ENCODE measurements at regions not wholly inside any gene's neighbourhood (a gene's known extent, or its start where the extent isn't known, plus 50 kb on each side); places are given as distances from the start of the nearest gene placed in this dataset.

- BruUV-seq (replicated peaks): no TSS peak
- CTCF ChIA-PET: no interaction called here
Measured at GRCh38 chr3:174538151-174538550, 321.0 kb upstream of the NAALADL2 start.

DNA sequence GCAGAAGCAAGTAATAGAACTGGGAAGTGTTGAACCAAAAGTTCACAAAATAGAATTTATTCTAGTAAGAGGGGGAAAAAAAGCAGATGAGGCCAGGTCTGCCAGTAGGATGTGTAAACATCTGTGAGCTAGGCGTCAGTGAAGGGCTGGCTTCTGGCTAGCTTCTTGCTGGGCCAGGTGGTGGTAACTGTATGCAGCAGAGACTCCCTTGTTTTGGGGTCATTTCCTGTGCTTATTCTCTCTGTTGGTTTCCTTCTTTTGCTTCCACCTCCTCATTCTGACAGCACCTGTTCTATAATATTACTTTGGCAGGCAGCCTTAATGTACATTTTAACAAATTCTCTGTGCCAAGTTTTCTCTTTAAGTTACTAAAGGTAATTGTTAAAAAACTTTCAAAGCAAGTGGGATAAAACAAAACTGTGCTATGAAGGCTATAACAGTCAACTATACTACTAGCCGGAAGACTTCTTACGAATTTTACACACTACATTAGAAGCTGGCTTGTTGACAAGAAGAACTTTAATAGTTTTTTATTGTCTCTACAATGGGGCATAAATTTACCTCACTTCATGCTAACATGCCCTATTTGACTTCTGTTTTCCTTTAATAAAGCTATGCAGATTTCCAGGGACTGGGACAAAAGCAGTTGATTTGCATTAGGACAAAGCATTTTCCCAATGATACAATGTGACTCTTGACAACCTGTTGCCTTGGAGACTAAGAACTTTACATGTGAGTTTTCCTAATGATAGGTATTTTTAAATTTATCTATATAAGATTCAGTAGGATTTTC is 318.8 kb upstream of the NAALADL2 start:
- no peaks in the 10 kb centered on the region for H3K9me3 ChIP-seq (ENCODE audit: control insufficient read depth, insufficient read depth, low read depth, low read length)
- no peak for DNase-seq (ENCODE audit: low read depth, low spot score)
- no peaks in the 10 kb centered on the region for H3K36me3 ChIP-seq (ENCODE audit: control insufficient read depth, insufficient read depth, low read length)
- intact Hi-C loops (cut with micrococcal nuclease; ENCODE audit: unreplicated experiment) (no loop called here), in situ Hi-C loops (cut with HindIII; ENCODE audit: low pct_unique_long_range_greater_than_20kb, low sequenced_read_pairs) (no loop called here)
- H3K4me1 ChIP-seq (ENCODE audit: control insufficient read depth, insufficient read depth, low read length): no peaks in the 10 kb centered on the region
- CTCF ChIA-PET: no interaction called here
- POLR2A ChIA-PET: interaction anchor here (0.6 kb wide), 1 partner anchor 57 kb away, joined by 11 read pairs; no protein-coding TSS in a partner anchor
- no peaks in the 10 kb centered on the region for H3K27me3 ChIP-seq (ENCODE audit: control insufficient read depth, insufficient read depth, low read length)
- ATAC-seq: no peak
- TF ChIP-seq, protein P1, sequence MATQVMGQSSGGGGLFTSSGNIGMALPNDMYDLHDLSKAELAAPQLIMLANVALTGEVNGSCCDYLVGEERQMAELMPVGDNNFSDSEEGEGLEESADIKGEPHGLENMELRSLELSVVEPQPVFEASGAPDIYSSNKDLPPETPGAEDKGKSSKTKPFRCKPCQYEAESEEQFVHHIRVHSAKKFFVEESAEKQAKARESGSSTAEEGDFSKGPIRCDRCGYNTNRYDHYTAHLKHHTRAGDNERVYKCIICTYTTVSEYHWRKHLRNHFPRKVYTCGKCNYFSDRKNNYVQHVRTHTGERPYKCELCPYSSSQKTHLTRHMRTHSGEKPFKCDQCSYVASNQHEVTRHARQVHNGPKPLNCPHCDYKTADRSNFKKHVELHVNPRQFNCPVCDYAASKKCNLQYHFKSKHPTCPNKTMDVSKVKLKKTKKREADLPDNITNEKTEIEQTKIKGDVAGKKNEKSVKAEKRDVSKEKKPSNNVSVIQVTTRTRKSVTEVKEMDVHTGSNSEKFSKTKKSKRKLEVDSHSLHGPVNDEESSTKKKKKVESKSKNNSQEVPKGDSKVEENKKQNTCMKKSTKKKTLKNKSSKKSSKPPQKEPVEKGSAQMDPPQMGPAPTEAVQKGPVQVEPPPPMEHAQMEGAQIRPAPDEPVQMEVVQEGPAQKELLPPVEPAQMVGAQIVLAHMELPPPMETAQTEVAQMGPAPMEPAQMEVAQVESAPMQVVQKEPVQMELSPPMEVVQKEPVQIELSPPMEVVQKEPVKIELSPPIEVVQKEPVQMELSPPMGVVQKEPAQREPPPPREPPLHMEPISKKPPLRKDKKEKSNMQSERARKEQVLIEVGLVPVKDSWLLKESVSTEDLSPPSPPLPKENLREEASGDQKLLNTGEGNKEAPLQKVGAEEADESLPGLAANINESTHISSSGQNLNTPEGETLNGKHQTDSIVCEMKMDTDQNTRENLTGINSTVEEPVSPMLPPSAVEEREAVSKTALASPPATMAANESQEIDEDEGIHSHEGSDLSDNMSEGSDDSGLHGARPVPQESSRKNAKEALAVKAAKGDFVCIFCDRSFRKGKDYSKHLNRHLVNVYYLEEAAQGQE (IDR thresholded peaks at IDR 0.05; ENCODE audit: insufficient read depth in 1 of 2, low read depth in 2 of 2, low read length in 1 of 2): no peak
- TF ChIP-seq TCF7L2 (IDR thresholded peaks at IDR 0.05; ENCODE audit: low read depth, low read length): no peak
- TF ChIP-seq SIN3A (IDR thresholded peaks at IDR 0.05; ENCODE audit: borderline replicate concordance, insufficient read depth, low read depth, low read length): no peak
- no peak for TF ChIP-seq POLR2AphosphoS5 (IDR thresholded peaks at IDR 0.05; ENCODE audit: low read depth, low read length)
- TF ChIP-seq CTCF (IDR thresholded peaks at IDR 0.05): no peak
- H3K4me3 ChIP-seq (ENCODE audit: low read depth in 2 of 2, low read length in 2 of 2): no peak overlapping the region
- BruUV-seq (replicated peaks): no TSS peak
- no peak overlapping the region for H3K27ac ChIP-seq (ENCODE audit: low read length)

More at GRCh38 chr3:174538151-174538550, 321.0 kb upstream of the NAALADL2 start:
- intact Hi-C loops (cut with micrococcal nuclease; ENCODE audit: unreplicated experiment) (no loop called here), in situ Hi-C loops (cut with HindIII; ENCODE audit: low pct_unique_long_range_greater_than_20kb, low sequenced_read_pairs) (no loop called here)
- Histone ChIP-seq H3K27ac (ENCODE audit: low read length) (no peak overlapping the region), H3K4me1 (ENCODE audit: control insufficient read depth, insufficient read depth, low read length) (no peaks in the 10 kb centered on the region), H3K27me3 (ENCODE audit: control insufficient read depth, insufficient read depth, low read length) (no peaks in the 10 kb centered on the region), H3K9me3 (ENCODE audit: control insufficient read depth, insufficient read depth, low read depth, low read length) (no peaks in the 10 kb centered on the region), H3K36me3 (ENCODE audit: control insufficient read depth, insufficient read depth, low read length) (no peaks in the 10 kb centered on the region), H3K4me3 (ENCODE audit: low read depth in 2 of 2, low read length in 2 of 2) (no peak overlapping the region)
- POLR2A ChIA-PET: no interaction called here
- ATAC-seq (no peak), DNase-seq (ENCODE audit: low read depth, low spot score) (no peak)
- no peak for TF ChIP-seq CTCF (IDR thresholded peaks at IDR 0.05)
- TF ChIP-seq SIN3A (IDR thresholded peaks at IDR 0.05; ENCODE audit: borderline replicate concordance, insufficient read depth, low read depth, low read length): no peak
- no peak for TF ChIP-seq TCF7L2 (IDR thresholded peaks at IDR 0.05; ENCODE audit: low read depth, low read length)
- no peak for TF ChIP-seq POLR2AphosphoS5 (IDR thresholded peaks at IDR 0.05; ENCODE audit: low read depth, low read length)
- TF ChIP-seq, protein P1 (IDR thresholded peaks at IDR 0.05; ENCODE audit: insufficient read depth in 1 of 2, low read depth in 2 of 2, low read length in 1 of 2): no peak
